Testis (tissue), 2 donors: ENCODE measurements at regions not wholly inside any gene's neighbourhood (a gene's known extent, or its start where the extent isn't known, plus 50 kb on each side); places are given as distances from the start of the nearest gene placed in this dataset.

Source experiments
- CTCF ChIP-seq, 3 experiments: fragments of 450-650 bp in 2 of 3; fragments of 200-600 bp in 1 of 3; sonication (generic) in 1 of 3; IDR thresholded peaks; one replicate each; pipeline ENCODE4 v1.5.1; 2016 to 2019; ENCODE audit warnings: antibody characterized with exemption in 3 of 3, mild to moderate bottlenecking in 2 of 3, moderate library complexity in 1 of 3
- POLR2A ChIP-seq: fragments of 450-650 bp; IDR thresholded peaks from one replicate; pipeline ENCODE4 v1.6.1; 2017; ENCODE audit warnings: antibody characterized with exemption, mild to moderate bottlenecking, moderate library complexity

GRCh38 chr3:61438253-61439121 lies 122.9 kb upstream of the PTPRG start:
- TF ChIP-seq CTCF (IDR thresholded peaks at IDR 0.05), result no peak
- no peak for TF ChIP-seq POLR2A
